ENCODE measurements at regions not wholly inside any gene's neighbourhood (a gene's known extent, or its start where the extent isn't known, plus 50 kb on each side); places are given as distances from the start of the nearest gene placed in this dataset.

DNA sequence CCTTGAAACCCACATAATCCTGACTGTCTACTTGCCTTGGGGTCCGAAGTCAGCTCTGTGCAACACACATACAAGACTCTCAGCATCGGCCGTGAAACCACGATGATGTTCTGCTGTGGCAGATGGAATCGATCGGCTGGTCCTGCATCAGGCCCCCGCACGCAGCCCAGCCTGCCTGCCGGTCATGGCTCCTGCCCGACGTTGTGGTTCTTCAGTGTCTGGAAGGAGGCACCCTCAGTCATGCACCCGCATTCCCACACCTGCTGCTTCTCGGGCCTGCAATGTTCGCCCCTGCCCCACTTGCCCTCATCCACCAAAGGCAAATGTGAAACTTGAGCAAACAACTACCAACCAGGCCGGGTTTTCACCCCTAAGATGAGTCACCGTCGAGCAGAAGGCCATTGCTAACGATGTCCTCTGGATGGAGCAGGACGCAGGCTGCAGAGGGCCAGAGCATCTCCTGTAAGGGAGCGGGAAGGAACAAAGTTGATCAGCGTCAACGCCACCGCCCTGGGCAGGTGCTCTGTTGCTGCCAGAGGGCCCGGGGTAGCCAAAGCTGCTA is 128.9 kb upstream of the PDE10A start:
- TF ChIP-seq, protein P1, sequence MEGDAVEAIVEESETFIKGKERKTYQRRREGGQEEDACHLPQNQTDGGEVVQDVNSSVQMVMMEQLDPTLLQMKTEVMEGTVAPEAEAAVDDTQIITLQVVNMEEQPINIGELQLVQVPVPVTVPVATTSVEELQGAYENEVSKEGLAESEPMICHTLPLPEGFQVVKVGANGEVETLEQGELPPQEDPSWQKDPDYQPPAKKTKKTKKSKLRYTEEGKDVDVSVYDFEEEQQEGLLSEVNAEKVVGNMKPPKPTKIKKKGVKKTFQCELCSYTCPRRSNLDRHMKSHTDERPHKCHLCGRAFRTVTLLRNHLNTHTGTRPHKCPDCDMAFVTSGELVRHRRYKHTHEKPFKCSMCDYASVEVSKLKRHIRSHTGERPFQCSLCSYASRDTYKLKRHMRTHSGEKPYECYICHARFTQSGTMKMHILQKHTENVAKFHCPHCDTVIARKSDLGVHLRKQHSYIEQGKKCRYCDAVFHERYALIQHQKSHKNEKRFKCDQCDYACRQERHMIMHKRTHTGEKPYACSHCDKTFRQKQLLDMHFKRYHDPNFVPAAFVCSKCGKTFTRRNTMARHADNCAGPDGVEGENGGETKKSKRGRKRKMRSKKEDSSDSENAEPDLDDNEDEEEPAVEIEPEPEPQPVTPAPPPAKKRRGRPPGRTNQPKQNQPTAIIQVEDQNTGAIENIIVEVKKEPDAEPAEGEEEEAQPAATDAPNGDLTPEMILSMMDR (IDR thresholded peaks at IDR 0.05; ENCODE audit: borderline replicate concordance, extremely low read depth, low read length, poor library complexity, severe bottlenecking) = no peak
- TF ChIP-seq EZH2 (IDR thresholded peaks at IDR 0.05; ENCODE audit: borderline replicate concordance, low read depth, low read length, severe bottlenecking) = no peak

All from DND-41 (cell line).